Body of pancreas (tissue), 4 donors: ENCODE measurements at regions not wholly inside any gene's neighbourhood (a gene's known extent, or its start where the extent isn't known, plus 50 kb on each side); places are given as distances from the start of the nearest gene placed in this dataset.

Experiments
- POLR2A ChIP-seq, 3 donors: fragments of 450-650 bp; IDR thresholded peaks; one replicate each; pipeline ENCODE4 v1.6.1; 2016; ENCODE audit warnings: antibody characterized with exemption in 3 of 3, mild to moderate bottlenecking in 2 of 3
- TF ChIP-seq, protein P1 (sequence below), 7 experiments: fragments of 450-650 bp in 4 of 7; fragments of 200-600 bp in 3 of 7; sonication (generic) in 3 of 7; IDR thresholded peaks; one replicate each; pipeline ENCODE4 v1.5.1; 2016 to 2019; ENCODE audit warnings: antibody characterized with exemption in 7 of 7

GRCh38 chr4:177008071-177008835 is 215.5 kb upstream of the VEGFC start:
- TF ChIP-seq POLR2A (IDR thresholded peaks at IDR 0.05), result no peak
- TF ChIP-seq, protein P1, sequence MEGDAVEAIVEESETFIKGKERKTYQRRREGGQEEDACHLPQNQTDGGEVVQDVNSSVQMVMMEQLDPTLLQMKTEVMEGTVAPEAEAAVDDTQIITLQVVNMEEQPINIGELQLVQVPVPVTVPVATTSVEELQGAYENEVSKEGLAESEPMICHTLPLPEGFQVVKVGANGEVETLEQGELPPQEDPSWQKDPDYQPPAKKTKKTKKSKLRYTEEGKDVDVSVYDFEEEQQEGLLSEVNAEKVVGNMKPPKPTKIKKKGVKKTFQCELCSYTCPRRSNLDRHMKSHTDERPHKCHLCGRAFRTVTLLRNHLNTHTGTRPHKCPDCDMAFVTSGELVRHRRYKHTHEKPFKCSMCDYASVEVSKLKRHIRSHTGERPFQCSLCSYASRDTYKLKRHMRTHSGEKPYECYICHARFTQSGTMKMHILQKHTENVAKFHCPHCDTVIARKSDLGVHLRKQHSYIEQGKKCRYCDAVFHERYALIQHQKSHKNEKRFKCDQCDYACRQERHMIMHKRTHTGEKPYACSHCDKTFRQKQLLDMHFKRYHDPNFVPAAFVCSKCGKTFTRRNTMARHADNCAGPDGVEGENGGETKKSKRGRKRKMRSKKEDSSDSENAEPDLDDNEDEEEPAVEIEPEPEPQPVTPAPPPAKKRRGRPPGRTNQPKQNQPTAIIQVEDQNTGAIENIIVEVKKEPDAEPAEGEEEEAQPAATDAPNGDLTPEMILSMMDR (IDR thresholded peaks at IDR 0.05), result no peak
